ENCODE measurements at regions not wholly inside any gene's neighbourhood (a gene's known extent, or its start where the extent isn't known, plus 50 kb on each side); places are given as distances from the start of the nearest gene placed in this dataset.

DNA sequence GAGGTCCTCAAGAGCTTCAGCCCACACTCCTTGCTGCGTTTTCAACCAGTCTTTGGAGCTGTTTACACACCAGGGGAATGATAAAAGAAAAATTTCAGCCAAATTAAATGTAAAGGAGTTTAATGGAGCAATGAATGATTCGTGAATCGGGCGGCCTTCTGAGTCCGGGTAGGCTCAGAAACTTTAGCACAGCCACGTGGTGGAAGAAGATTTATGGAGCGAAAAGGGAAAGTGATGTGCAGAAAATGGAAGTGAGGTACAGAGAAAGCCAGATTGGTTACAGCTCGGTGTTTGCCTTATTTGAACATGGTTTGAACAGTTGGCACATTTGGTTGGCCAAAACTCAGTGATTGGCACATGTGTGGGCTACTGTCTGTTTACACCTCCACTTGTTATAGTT, 305.4 kb downstream of the MAF start:
- no peak for DNase-seq

DNA sequence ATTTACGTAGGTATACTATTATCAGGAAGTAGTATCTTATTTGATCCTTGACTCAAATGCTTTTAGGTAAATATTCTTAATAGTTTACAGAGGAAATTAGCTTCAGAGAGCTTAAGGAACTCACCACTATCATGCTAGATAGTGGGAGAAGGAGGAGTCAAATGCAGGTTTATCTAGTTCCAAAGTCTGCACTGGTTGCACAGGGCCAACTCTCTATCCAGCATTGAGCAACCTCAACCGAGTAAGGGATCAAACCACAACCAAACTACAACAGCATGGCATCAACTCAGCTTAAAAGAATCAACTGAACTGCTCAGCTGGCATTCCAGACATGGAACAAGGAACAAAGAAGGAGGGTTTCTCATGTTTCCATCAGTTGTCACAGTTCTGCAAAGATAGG, 306.0 kb downstream of the MAF start:
- no peak for DNase-seq

DNA sequence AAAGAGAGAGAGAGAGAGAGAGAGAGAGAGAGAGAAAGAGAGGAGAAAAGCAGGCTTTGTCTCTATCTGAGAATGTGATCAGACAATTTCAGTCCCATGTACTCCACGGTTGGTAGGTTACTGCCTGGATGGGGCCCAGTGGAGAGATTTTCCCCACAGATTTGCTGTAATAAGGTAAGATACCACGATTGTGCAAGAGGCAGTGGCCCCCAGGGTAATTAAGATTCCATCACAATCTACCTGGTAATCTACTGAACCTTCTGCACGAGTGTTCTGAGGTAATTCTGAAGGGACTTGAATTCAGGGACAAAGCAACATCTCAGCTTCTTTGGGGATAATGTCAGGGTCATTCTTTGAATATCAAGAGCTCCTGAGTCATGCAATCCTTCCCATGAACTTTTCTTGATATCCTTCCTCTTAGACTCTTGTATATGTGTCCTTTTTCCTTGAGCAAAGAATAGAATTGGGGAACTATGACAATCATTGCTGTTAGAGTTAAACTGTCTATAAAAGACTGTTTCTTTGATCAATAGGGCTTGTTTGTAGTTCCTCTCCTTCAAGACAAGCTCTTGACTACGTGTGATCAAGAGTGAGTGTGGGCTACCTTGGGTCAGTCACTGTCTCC, 306.6 kb downstream of the MAF start:
- DNase-seq: no peak

DNA sequence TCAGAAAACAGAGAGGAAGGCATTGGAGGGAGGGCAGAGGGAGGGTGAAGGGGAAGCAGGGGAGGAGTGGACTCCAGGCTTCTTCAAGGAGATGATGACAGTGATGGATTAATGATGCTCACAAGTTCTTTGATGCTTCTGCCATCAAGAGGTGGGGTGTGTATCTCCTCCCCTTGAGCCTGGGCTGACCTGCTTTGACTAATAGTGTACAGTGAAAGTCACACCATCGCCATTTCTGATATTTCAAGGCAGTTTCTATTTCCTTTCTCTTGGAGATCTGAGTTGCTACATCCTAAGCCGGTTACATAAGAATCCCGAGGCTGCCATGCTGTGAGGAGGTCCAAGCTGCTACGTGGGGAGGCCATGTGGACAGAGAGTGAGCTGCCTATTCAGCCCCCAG, 312.5 kb downstream of the MAF start:
- no peak for DNase-seq

GRCh38 chr16:79287424-79287917, 313.1 kb downstream of the MAF start:
- DNase-seq: no peak

GRCh38 chr16:79286646-79287423, 313.7 kb downstream of the MAF start:
- DNase-seq: peak; percentile 83

DNA sequence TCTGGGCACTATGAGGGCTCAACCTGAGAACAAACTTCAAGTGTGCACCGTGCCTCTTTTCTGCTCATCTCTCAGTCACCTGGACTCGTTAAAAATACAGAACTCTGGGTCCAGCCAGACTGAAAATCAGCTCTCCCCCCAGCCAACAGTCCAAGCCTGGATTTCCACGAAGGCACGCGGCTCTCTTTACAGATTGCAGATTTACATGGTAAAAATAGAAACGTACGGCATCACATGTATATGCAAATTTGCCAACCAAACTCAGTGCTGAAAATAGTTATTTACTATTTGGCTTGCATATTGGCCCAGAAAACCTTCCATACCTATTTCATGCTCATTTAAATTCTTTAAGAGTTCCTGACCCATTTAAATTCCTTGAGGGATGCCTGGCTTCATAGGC, 315.8 kb downstream of the MAF start:
- peak; percentile 35 for DNase-seq

DNA sequence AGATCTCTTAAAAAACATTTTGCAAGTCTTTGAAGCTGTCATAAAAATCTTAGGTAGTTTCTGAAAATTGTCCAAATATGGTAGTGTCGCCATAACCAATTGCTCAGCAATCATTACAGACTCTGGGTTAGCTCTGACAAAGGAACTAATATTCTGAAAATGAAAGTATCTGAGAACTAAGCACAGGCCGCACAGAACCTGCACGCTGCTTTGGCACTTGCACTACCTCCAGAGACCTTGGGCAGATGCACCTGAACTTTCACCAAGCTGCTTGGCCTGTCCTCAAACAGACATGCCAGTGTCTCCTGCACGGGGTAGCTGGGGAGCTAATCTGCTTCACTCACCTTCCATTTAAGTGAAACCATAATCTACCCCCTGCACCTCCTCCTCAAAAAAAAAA, 317.0 kb downstream of the MAF start:
- no peak for DNase-seq

DNA sequence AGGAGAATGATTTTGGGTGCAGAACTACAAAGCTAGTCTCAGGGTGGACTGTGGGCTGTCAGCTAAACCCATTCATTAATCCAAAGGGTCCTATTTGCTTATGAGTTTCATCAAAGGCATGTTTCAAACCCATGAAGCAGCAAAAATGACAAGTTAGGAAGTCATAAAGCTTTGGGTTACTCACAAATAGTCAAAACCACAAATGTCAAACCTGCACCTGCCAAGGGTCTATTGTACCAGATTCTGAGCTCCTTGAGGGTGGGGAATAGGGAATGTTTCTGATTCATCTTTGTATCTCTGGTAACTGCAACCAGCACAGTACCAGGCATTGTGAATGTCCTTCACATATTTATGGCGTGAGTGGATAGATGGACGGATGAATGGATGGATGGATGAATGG, 317.7 kb downstream of the MAF start:
- DNase-seq: no peak

DNA sequence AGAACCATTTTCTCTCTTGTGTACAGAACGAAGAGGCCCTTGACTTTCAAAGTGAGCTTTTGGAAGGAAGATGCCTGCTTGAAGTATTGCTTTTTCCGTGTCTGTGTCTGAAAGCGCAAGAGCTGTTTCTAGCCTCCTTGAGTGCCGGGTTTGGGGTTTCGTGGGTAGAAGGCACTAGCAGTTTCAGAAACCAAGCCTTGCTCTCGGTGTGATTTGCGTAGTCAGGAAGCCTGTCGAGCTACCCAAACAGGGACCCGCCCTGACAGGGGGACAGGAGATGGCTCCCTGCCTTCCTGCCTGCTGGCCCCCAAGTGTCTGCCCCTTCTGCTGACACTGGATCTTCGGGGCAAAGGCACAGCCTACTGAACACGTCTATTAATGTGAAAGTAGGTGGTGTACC, 322.0 kb downstream of the MAF start:
- no peak for DNase-seq

GRCh38 chr16:79276501-79276900, 324.0 kb downstream of the MAF start:
- DNase-seq: no peak

DNA sequence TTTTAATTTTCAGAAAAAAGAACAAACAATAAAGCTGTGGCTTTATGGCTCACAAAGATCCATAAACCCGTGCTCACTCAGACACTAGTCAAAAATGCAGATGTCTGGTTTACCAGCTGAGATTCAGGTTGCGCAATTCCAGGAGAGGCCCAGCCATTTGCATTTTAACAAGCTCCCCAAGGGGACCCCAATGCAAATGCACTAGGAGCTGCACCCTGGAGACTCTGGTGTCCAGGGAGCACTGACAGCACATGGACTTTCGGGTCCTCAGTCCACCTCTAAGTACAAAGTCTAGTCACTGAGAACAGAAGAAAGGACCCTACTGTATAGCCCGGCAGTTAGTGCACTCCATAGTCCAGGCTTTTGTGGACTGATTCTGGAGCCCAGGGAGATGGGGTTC, 326.3 kb downstream of the MAF start:
- DNase-seq: no peak

GRCh38 chr16:79272141-79272577, 328.4 kb downstream of the MAF start:
- DNase-seq: no peak

DNA sequence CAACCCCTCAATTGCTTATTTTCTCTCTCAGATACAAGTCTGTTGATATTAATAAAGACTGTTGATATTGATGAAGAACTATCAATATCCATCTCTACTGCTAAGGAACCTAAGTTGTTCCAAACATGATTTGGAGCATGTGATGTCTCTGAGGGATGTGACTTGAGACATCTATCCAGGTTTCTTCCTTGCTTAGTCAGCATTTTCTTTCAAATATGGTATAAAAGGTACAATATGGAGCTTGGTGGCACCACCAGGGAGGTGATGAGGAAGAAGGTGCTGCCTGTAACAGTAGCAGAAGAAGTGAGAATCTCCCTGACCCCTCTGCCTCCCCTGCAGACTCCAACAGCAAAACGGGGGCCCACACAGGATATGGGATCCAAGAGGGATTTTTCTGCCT, 329.0 kb downstream of the MAF start:
- DNase-seq: no peak

DNA sequence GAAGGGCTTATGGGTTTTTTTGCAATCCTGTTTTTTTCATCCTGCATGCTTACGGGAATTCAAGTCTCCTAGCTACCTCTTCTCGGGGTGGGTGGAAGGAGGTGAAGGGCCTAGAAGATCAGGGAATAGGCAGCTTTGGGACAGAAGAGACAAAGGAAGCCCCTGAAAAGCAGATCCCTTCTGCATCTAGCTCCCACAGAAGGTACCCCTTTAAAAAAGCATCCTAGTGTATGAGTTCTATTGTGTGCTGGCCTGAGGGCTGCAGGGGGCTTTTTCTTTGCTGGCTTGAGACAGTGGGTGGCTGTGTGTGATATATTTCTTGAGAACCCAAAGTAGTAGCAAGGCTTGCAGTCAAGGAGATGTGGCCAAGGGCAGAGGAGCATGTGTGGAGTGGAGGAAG, 330.5 kb downstream of the MAF start:
- no peak for DNase-seq

GRCh38 chr16:79269211-79269863, 331.2 kb downstream of the MAF start:
- DNase-seq: no peak

DNA sequence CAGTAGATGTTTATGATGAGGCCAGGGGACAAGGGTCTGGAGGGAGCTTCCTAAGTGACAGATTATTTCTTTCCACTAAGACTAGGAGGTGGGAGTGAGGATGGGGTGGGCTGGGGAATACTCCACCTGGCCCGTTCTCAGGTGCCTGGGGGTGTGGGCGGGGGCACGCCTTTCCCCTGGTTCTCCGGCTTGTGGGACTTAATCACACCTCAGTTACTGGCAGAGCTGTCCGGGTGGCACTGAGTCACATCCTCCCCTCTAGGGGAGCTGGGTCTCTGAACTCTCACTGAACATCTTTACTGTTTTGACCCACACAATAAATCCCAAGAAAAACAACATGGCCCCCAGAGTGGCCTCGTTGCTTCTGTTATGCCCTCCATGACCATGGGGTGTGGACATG, 332.8 kb downstream of the MAF start:
- no peak for DNase-seq

GRCh38 chr16:79267146-79267545, 333.4 kb downstream of the MAF start:
- no peak for DNase-seq

DNA sequence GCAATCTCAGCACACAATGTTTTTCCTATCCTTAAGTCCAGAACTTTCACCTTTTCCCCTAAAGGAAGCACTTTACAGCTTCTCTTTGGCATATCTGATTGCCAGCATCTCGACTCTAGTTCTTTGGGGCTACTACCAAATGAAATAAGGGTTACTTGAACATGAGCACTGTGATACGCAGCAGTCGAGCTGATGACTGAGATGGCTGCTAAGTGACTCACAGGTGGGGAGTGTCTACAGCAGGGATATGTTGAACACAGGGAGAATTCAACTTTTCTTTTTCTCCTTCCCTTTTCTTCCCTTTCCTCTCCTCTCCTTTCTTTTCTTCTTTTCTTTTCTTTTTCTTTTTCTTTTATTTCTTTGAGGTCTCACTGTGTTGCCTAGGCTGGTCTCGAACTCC, 334.8 kb downstream of the MAF start:
- DNase-seq: no peak

DNA sequence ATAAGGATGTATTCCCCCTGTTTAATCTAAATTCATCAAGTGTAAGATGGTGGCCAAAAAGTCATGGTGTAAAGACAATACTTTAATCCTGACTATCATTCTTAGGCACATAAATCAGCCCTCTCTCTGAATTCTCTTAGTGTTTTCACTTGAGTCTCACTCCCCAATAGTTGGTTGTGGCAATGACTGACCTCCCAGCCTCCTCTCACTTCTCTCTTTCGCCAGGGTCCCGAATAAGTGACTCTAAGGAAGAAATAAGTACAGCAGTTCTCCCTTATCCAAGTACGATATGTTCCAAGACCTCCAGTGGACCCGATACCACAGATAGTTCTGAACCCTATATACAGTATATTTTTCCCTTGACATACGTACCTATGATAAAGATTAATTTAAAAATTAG, 335.3 kb downstream of the MAF start:
- DNase-seq: no peak

- DNase-seq: no peak
Observed at GRCh38 chr16:79264237-79265109, 336.1 kb downstream of the MAF start.

DNA sequence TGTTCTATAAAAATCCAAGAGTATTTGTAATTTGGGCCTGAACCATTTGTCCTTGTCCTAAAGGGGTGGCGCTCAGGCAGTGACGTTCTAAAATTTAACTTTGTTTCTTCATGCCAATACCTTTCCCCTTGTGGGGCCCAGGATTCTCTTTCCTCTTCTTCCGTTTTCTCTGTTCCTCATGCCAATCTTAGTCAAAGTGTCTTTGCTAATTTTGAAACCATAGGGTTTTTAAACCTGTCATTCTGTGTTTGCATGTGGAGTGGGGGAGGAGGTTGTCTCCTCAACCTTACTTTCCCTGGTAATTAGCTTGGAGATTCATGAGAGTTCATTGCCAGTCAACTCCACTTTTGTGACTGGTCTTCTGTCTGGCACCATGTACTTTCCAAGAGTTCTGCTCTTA, 337.1 kb downstream of the MAF start:
- DNase-seq: no peak

Data from femur (tissue), 1 donor.